ENCODE measurements at regions not wholly inside any gene's neighbourhood (a gene's known extent, or its start where the extent isn't known, plus 50 kb on each side); places are given as distances from the start of the nearest gene placed in this dataset.

- TF ChIP-seq CTCF (IDR thresholded peaks at IDR 0.05; ENCODE audit: low read depth, low read length): no peak
Observed at GRCh38 chr16:87252269-87252970, 64.8 kb downstream of the C16orf95 start.

More at GRCh38 chr16:87252269-87252970, 64.8 kb downstream of the C16orf95 start:
- H3K4me3 ChIP-seq (ENCODE audit: low read depth, low read length): no peak overlapping the region
